ENCODE measurements at regions not wholly inside any gene's neighbourhood (a gene's known extent, or its start where the extent isn't known, plus 50 kb on each side); places are given as distances from the start of the nearest gene placed in this dataset.
"Not testable (repeated sequence)": the region's sequence is repeated elsewhere in the genome, so short reads cannot be mapped to it uniquely, and the experiment has no call there.

- intact Hi-C loops (cut with DNase I): no loop called here
- TF ChIP-seq, protein P1, sequence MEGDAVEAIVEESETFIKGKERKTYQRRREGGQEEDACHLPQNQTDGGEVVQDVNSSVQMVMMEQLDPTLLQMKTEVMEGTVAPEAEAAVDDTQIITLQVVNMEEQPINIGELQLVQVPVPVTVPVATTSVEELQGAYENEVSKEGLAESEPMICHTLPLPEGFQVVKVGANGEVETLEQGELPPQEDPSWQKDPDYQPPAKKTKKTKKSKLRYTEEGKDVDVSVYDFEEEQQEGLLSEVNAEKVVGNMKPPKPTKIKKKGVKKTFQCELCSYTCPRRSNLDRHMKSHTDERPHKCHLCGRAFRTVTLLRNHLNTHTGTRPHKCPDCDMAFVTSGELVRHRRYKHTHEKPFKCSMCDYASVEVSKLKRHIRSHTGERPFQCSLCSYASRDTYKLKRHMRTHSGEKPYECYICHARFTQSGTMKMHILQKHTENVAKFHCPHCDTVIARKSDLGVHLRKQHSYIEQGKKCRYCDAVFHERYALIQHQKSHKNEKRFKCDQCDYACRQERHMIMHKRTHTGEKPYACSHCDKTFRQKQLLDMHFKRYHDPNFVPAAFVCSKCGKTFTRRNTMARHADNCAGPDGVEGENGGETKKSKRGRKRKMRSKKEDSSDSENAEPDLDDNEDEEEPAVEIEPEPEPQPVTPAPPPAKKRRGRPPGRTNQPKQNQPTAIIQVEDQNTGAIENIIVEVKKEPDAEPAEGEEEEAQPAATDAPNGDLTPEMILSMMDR (IDR thresholded peaks at IDR 0.05): no peak
- no peaks in the 10 kb centered on the region for H3K36me3 ChIP-seq
Observed at GRCh38 chr4:106530821-106531220, 162.2 kb upstream of the GIMD1 start.

DNA sequence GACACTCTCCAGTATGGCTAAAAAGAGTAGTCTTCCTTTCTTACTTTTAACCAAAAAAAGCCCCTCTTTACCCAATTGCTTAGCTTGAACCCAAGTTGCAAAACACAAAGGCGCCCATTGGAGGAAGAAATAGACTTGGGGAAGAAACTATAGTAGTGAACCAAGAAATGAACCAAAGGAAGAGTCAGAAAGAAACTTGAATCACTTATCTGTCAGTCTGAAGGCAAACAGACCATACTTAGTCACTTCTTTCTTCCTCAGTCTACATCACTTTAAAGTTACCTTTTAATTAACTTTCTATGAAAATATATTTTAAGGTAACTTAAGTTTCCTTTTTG is 161.4 kb upstream of the GIMD1 start:
- intact Hi-C loops (cut with DNase I): no loop called here
- TF ChIP-seq, protein P1 (IDR thresholded peaks at IDR 0.05): no peak
- no peak for DNase-seq (ENCODE audit: low spot score in 2 of 2)
- Histone ChIP-seq H3K27me3 (no peaks in the 10 kb centered on the region), H3K4me1 (no peaks in the 10 kb centered on the region), H3K9me3 (no peaks in the 10 kb centered on the region), H3K27ac (no peak overlapping the region), H3K4me3 (no peak overlapping the region), H3K36me3 (no peaks in the 10 kb centered on the region)

More at GRCh38 chr4:106530821-106531220, 162.2 kb upstream of the GIMD1 start:
- H3K9me3 ChIP-seq: no peaks in the 10 kb centered on the region
- H3K27ac ChIP-seq: no peak overlapping the region
- H3K4me1 ChIP-seq: no peaks in the 10 kb centered on the region
- no peak for DNase-seq (ENCODE audit: low spot score in 2 of 2)
- no peak overlapping the region for H3K4me3 ChIP-seq
- H3K27me3 ChIP-seq: no peaks in the 10 kb centered on the region

- intact Hi-C loops (cut with DNase I): no loop called here
Observed at GRCh38 chr4:106529348-106530023, 160.9 kb upstream of the GIMD1 start.

GRCh38 chr4:106527316-106527715 is 158.7 kb upstream of the GIMD1 start:
- no peak for DNase-seq (ENCODE audit: low spot score in 2 of 2)
- intact Hi-C loops (cut with DNase I): no loop called here

More at GRCh38 chr4:106529348-106530023, 160.9 kb upstream of the GIMD1 start:
- Histone ChIP-seq H3K27ac (no peak overlapping the region), H3K4me1 (no peaks in the 10 kb centered on the region), H3K27me3 (no peaks in the 10 kb centered on the region), H3K9me3 (no peaks in the 10 kb centered on the region), H3K4me3 (no peak overlapping the region), H3K36me3 (no peaks in the 10 kb centered on the region)
- DNase-seq (ENCODE audit: low spot score in 2 of 2): no peak
- TF ChIP-seq, protein P1 (IDR thresholded peaks at IDR 0.05): no peak

DNA sequence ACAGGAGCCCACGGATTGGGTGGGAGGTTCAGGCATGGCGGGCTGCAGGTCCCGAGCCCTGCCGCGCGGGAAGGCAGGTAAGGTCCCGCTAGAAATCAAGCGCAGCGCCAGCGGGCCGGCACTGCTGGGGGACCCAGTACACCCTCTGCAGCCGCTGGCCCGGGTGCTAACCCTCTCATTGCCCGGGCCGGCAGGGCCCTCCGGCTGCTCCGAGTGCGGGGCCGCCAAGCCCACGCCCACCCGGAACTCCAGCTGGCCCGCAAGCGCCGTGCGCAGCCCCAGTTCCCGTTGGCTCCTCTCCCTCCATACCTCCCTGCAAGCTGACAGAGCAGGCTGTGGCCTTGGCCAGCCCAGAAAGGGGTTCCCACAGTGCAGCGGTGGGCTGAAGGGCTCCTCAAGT is 156.8 kb upstream of the GIMD1 start:
- H3K4me1 ChIP-seq; intact Hi-C loops (cut with DNase I); H3K4me3 ChIP-seq; DNase-seq (ENCODE audit: low spot score in 2 of 2); H3K36me3 ChIP-seq; H3K27me3 ChIP-seq; H3K9me3 ChIP-seq; H3K27ac ChIP-seq: not testable (repeated sequence)

More at GRCh38 chr4:106527316-106527715, 158.7 kb upstream of the GIMD1 start:
- TF ChIP-seq, protein P1 (IDR thresholded peaks at IDR 0.05): no peak
- Histone ChIP-seq H3K27me3 (no peaks in the 10 kb centered on the region), H3K4me3 (no peak overlapping the region), H3K4me1 (no peaks in the 10 kb centered on the region), H3K27ac (no peak overlapping the region), H3K9me3 (no peaks in the 10 kb centered on the region), H3K36me3 (no peaks in the 10 kb centered on the region)

GRCh38 chr4:106524772-106525171 is 156.2 kb upstream of the GIMD1 start:
- intact Hi-C loops (cut with DNase I); H3K9me3 ChIP-seq; H3K27ac ChIP-seq; H3K36me3 ChIP-seq; H3K4me1 ChIP-seq; H3K27me3 ChIP-seq; H3K4me3 ChIP-seq; DNase-seq (ENCODE audit: low spot score in 2 of 2): not testable (repeated sequence)

- DNase-seq (ENCODE audit: low spot score in 2 of 2): no peak
- H3K4me3 ChIP-seq: no peak overlapping the region
- no peaks in the 10 kb centered on the region for H3K27me3 ChIP-seq
- TF ChIP-seq, protein P1 (IDR thresholded peaks at IDR 0.05): no peak
- H3K9me3 ChIP-seq: peaks cover 0 to 9% of the 10 kb centered on the region in 2 donors
- no peaks in the 10 kb centered on the region for H3K4me1 ChIP-seq
- no peak overlapping the region for H3K27ac ChIP-seq
- H3K36me3 ChIP-seq: no peaks in the 10 kb centered on the region
- intact Hi-C loops (cut with DNase I): no loop called here
Observed at GRCh38 chr4:106522839-106523238, 154.3 kb upstream of the GIMD1 start.

Data from ascending aorta (tissue), 2 donors.